ENCODE measurements at regions not wholly inside any gene's neighbourhood (a gene's known extent, or its start where the extent isn't known, plus 50 kb on each side); places are given as distances from the start of the nearest gene placed in this dataset.
A peak's percentile ranks its signal among the peaks of the same experiment; 100 is the strongest.

DNA sequence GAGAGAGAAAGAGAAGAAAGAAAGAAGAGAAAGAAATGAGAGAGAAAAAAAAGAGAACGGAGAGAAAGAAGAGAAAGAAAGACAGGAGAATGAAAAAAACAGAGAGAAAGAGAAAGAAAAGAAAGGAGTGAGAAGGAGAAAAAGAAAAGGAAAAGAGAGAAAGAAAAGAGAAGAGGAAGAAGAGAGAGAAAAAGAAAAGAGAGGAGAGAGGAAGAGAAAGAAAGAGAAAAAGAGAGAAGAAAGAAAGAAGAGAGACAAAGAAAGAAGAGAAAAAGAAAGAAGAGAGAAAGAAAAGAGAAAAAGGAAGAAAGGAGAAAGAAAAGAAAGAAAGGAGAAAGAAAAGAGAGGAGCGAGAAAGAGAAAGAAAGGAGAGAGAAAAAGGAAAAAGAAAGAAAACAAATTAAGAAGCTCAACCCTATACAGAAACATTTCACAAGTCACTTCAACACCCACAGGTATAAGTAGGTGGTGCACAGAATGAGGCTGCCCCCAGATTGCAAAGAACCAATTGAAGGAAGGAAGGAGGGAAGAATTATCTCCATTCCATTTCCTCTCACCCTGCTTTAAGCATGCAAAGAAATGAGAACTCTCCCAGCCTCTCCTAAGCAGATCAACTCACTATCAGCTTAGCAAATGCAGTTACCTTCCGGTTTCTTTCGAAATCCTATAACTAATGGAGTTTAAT is 98.8 kb upstream of the CACNA1A start:
- DNase-seq (ENCODE audit: low read depth) = no peak

DNA sequence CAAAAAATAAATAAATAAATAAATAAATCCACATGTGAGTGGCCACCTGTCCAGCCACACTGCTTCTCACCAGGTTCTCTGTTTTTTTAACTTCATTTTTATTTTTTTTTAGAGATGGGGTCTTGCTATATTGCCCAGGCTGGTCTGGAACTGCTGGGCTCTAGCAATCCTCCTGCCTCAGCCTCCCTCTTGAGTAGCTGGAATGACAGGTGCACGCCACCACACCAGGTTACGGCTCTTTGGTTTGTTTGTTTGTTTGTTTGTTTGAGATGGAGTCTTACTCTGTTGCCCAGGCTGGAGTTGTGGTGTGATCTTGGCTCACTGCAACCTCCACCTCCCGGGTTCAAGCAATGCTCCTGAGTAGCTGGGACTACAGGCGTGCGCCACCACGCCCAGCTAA is 94.5 kb upstream of the CACNA1A start:
- DNase-seq (ENCODE audit: low read depth) = no peak

DNA sequence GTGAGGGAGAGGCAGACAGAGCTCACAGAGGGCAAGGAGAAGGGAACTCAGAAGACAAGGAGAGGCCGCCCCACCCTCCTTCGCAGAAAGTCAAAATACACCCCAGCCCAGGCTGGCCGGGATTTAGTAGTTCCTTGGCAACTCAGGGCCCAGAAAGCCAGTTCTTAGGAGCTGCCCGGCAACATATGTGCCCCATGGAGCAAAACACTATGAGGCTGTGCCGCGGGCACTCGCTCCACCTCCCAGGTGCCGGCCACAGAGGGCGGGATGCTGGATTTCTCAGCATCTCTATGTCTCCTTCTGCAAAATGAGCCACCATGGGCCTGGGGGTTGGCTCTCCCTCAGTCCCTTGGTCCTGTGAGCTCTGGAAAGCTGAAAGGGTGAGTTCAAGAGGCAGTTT is 93.8 kb upstream of the CACNA1A start:
- DNase-seq (ENCODE audit: low read depth) = no peak

DNA sequence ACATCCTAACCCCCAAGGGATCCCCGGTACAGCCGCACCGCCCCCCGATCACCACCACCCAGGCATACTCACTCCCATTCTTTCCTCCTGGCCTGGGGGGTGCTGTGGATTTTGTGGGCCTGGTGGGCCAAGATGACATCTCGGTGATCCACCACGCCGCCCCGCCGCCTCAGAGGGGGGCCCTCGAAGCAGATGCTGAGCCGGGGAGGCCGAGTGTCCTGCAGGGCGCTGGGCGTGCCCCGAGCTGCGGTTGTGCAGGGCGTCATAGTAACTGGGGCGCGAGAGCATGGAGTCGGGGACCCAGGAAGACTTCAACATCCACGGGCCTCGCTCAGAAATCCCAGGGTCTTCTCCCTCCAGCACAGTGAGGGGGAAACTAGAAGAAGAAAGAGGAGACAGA is 93.4 kb upstream of the CACNA1A start:
- DNase-seq (ENCODE audit: low read depth) = no peak

DNA sequence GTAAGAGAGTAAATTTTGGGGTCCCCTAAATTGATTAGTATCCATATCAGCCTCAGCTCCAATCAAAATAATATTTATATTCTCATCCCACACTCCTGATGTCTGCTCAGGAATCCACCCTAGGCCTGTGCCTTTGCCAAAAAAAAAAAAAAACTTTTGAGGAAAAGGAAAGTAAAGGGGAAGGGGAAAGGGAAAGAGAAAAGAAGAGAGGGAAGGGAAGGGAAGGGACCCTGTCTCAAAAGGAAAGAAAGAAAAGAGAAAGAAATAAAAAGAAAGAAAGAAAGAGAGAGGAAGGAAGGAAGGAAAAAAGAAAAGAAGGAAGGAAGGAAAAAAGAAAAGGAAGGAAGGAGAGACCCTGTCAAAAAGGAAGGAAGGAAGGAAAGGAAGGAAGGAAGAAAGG is 91.8 kb upstream of the CACNA1A start:
- no peak for DNase-seq (ENCODE audit: low read depth)

DNA sequence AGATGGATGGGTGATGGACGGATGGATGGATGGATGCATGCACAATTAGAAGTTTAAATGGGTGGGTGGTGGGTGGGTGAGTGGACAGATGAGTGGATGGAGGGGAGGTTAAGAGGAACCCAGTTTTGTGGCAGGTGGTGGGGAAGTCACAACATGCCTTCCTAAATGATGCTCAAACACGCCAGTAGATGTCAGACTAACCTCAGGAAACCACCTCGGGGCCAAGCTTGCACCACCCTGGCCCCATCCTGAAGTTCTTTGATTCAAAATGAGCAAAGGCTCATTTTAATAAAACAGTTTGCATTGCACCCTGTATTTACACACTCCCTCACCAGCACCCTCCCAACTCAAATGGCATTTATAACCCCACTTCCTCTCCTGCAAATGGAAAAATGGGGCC is 91.4 kb upstream of the CACNA1A start:
- DNase-seq (ENCODE audit: low read depth) = peak; percentile 40

DNA sequence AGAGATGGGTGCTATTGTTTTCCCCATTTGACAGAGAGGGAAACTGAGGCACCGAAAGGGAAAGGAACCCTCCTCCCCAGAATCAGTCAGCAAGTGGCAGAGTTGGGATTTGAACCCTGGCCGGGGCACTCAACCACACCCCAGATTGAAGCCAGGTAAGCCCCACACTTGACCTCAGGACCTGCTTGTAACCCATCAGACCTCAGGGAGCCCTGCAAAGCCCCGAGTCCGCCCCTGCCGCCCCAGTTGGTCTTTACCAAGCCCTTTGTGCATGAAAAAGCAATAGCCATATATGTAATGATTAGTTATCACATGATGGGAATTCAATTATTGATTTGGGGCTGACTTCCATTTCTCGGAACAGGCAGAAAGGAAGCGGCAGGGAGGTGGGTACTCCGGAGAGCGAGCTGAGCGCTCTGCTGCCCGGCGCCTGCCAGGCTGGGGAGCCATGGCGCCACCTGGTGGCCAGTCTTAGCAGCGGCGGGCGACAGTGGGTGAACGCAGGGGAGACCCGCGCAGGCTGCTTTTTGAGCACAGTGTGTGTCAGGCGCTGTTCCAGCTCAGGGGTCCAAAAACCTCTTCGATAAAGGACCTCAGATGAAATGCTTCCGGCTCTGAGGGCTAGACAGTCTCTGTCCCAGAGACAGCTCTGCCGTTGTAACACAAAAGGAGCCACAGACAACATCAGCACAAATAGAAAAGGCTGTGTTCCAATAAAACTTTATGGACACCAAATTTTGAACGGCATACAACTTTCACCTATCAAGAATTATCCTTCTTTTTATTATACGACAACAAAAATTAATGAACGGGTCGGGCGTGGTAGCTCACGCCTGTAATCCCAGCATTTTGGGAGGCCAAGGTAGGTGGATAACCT is 82.9 kb upstream of the CACNA1A start:
- DNase-seq (ENCODE audit: low read depth) = peak; percentile 22

DNA sequence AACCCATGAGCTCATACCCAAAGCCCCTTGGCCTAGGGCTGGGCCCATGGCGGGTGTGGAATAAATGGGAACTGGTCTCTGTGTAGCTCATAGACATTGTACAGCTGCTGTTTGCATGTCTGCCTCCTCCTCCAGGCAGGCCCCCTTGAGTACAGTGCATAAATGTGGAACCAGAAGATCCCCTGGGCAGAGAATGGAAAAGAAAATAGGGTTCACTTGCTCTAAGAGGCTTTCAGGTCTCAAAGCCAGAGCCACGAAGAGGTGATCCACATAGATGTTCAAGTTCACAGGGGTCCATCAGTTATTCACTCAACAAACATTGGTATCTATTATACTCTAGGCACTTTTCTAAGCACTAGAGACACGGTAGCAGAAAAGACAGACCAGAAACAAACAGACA is 79.2 kb upstream of the CACNA1A start:
- no peak for DNase-seq (ENCODE audit: low read depth)

DNA sequence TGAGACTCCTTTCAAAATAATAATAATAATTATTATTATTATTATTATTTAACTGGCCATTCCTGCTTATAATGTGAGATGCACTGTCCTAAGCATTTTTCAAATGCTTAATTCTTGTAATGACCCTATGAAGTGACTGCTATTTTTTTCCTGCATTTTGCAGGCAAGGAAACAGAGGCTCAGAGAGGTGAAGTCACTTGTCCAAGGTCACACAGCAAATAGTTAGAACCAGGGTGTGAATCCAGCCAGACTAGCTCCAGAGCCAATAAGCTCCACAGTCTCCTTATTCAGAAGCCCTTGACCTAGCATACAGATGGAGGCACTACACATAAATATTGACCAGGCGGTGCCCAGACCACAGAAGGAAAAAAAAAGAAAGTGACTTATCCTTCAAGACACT is 77.5 kb upstream of the CACNA1A start:
- no peak for DNase-seq (ENCODE audit: low read depth)

DNA sequence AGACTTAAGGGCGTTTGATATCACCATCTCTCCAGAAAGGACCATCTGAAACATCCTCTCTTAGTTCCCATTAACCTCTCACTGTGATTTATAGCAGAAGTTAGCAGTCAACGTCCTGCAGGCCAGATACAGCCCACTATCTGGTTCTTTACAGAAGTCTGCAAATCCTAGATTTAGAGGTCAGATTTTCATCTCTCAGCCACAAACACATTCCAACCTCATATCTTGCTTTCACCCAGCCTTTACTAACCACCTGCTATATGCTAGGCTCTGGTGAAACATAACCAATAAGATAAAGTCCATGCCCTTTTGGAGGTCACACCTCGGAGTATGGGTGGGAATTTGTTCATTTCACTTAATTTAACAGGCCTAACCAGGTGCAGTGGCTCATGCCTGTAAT is 76.8 kb upstream of the CACNA1A start:
- no peak for DNase-seq (ENCODE audit: low read depth)

DNA sequence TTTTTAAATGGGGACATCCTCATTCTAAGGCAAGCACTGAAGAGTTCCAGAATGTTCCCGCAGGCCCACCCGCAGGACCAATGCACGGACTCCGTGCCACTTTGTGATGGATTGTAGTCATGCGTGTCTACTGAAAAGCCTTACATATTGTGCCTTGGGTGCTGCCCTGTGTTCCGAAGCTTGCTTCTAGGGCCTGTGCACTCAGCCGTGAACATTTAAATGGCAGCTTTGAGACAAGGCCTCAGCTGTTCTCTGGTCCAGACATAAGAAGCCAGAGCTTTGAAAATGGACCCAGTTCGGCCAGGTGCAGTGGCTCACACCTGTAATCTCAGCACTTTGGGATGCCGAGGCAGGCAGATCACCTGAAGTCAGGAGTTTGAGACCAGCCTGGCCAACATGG is 75.3 kb upstream of the CACNA1A start:
- no peak for DNase-seq (ENCODE audit: low read depth)

DNA sequence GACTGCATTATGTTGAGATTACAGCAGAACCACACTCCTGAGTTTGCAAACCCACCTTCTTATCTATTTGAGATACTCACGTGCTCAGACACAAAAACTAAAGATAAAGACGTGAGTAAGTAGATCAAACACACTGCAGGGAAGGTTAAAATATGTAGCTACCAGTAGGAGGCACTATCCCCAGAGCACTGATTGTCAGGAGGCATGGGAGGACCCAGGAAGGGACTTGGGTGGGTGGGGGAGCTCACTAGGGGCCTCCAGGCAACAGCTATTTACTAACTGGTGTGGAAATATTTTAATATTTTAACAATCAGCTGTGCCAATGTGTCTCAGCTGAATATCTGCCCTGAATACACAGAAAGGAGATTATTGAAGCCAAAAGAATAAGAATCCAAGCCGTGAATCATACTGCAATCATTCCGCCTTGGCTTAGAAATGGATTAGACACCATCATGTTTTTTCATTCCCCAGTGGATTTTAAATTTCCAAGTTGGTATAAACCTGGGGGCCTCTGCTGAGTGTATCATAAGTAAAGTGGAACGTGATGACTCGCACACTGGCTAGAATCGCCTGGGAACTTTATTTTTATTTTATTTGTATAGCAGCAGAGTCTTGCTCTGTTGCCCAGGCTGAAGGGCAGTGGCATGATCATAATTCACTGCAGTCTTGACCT is 73.2 kb upstream of the CACNA1A start:
- DNase-seq (ENCODE audit: low read depth) = peak; percentile 45

DNA sequence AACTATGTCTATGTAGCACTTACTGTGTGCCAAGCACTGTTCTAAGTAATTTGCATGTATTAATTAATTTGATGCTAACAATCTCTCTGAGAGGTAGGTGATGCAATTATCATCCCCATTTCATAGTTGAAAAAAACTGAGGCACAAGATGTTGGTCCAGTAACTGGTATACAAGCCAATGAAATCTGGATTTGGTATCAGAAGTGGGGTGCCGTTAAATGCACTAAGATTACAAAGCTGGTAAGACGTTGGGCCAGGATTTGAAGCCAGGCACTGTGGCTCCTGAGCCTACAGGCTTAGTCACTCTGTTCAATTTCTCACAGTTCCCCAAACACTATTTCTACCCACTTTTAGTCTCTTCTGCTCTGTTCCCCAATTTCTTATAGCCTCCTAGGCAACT is 70.4 kb upstream of the CACNA1A start:
- DNase-seq (ENCODE audit: low read depth) = no peak

DNA sequence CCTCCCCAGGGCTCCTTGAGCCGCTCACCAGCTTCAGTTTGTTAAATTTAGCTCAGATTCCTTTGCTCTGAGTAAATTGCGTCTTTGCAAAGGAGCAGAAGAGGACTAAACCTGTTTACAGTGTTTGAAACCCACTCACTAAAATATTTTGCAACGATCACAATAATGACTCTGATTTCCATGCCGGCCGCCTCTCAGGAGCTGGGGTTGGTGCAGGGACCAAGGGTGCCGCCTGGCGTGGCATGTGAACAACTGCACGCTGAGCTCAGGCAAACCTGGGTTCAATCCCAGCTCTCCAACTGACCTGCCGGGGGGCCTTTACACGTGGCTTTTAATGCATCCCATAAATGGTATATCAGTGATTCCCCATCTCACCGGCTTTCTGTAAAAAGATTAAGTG is 68.7 kb upstream of the CACNA1A start:
- no peak for DNase-seq (ENCODE audit: low read depth)

DNA sequence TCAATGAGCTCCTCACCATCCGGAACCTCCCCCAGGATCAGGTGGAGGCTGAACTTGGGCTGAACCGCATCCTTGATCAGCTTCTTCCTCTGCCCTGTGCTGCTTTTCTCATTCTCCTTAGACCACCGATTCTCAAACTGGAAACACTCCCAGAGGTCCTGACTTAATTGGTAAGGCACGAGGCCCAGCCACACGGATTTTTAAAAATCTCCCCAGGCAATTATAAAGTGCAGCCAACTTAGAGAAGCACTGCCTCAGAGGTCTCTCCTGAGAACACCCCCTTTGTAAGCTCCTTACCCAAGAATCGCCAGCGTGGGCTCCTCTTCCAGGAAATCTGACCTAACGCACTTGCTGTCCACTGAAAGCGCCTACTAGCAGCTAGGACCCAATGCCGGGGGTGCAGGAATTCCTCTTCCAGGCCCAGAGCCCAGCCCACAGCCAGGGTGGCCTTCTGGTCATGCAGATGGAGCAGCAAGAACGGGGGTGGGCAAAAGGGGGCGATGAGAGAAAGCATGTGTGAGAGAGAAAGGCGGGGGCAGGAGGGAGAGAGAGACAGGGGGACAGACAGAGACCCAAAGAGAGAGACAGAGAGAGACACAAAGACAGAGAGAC is 66.9 kb upstream of the CACNA1A start:
- DNase-seq (ENCODE audit: low read depth) = no peak

DNA sequence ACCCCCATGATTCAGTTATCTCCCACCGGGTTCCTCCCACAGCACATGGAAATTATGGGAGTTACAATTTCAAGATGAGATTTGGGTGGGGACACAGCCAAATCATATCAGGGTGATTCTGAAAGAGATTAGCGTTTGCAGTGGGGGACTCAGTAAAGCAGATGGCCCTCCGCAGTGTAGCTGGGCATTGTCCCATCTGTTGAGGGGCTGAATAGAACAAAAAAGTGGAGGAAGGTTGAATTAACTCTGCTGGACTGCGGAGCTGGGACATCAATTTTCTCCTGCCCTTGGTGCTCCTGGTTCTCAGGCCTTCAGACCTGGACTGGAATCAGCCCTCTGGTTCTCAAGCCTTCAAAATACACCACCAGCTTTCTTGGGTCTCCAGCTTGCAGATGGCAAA is 55.2 kb upstream of the CACNA1A start:
- DNase-seq (ENCODE audit: low read depth) = no peak

DNA sequence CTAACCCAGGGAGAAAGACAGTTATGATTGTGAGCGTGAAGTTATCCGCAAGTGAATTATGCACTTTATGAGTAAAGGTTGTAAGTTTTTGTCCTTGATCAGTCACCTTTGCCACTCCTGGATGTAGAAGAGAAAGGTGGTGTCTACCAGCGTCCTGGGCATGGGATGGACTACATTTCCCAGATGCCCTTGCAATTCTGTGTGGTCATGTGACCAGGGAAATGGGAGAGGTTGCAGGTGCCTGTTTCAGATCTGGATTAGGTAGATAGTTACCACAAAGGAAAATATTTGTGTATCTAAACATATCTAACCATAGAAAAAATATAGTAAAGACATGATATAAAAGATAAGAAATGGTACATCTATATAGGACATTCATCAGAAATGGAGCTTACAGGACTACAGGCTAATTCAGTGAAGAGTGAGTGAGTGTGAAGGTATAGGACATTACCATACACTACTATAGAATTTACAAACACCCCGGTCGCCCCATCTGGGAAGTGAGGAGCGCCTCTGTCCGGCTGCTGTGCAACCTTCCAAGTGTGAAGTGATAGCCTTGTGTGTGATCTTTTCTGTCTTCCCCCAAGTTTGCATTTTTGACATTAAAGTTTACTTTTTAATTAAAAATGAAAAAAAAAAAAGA is 51.6 kb upstream of the CACNA1A start:
- no peak for DNase-seq (ENCODE audit: low read depth)

DNA sequence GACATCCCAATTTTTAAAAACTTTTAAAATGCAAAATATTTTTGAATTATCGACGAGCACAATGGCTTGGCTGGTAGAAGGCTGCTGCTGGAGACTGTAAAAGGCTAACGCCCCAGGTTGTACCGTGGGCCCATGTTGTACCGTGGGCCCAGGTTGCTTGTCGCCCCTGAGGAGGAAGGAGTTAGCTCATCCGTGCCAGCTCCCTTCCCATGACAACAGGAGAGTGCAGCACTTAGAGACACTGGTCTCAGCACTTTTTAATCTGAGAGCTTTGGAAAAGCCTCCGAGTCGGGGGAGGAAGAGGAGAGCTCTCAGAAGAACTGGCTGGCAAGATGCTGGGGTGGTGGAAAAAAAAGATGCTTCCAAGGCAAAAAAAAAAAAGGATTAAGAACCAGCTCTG is 50.3 kb upstream of the CACNA1A start:
- no peak for DNase-seq (ENCODE audit: low read depth)

Data from GM04504 (cell line).